ENCODE measurements at regions not wholly inside any gene's neighbourhood (a gene's known extent, or its start where the extent isn't known, plus 50 kb on each side); places are given as distances from the start of the nearest gene placed in this dataset.

DNA sequence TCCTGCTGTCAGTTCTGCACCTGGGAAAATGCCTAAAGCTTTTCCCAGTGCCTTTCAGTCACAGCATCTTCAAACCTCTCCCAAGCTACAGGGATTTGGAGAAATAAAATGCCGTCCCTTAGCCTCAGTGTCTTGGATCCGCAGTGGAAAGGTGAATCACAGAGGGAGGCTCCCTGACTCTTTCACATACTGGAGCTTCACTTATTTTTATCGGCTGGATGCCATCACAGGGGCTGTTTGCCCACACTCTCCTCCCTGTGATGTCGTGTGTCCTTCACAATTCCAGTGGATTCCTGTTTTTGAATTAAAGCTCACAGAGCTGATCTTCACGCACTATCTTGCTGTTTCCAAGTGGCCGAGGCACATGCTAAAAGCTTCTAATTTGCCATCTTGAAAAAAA lies 1303.1 kb upstream of the DDX18 start:
- H3K27me3 ChIP-seq (ENCODE audit: low read length): no peaks in the 10 kb centered on the region
- H3K9me3 ChIP-seq (ENCODE audit: insufficient read depth, low read length): no peaks in the 10 kb centered on the region
- H4K20me1 ChIP-seq (ENCODE audit: low read depth, low read length): no peaks in the 10 kb centered on the region
- TF ChIP-seq, protein P1, sequence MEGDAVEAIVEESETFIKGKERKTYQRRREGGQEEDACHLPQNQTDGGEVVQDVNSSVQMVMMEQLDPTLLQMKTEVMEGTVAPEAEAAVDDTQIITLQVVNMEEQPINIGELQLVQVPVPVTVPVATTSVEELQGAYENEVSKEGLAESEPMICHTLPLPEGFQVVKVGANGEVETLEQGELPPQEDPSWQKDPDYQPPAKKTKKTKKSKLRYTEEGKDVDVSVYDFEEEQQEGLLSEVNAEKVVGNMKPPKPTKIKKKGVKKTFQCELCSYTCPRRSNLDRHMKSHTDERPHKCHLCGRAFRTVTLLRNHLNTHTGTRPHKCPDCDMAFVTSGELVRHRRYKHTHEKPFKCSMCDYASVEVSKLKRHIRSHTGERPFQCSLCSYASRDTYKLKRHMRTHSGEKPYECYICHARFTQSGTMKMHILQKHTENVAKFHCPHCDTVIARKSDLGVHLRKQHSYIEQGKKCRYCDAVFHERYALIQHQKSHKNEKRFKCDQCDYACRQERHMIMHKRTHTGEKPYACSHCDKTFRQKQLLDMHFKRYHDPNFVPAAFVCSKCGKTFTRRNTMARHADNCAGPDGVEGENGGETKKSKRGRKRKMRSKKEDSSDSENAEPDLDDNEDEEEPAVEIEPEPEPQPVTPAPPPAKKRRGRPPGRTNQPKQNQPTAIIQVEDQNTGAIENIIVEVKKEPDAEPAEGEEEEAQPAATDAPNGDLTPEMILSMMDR (IDR thresholded peaks at IDR 0.05; ENCODE audit: insufficient read depth, low read length, poor library complexity, severe bottlenecking): no peak
- no peak for TF ChIP-seq EZH2phosphoT487 (conservative IDR thresholded peaks at IDR 0.05; ENCODE audit: low read length)
- no peak overlapping the region for H3K9ac ChIP-seq (ENCODE audit: low read length)
- no peaks in the 10 kb centered on the region for H3F3A ChIP-seq (ENCODE audit: insufficient read depth)
- no peaks in the 10 kb centered on the region for H3K36me3 ChIP-seq (ENCODE audit: low read length)
- no peaks in the 10 kb centered on the region for H3K9me2 ChIP-seq (replicated peaks; ENCODE audit: insufficient read depth, low read length)
- no peak overlapping the region for H3K27ac ChIP-seq (ENCODE audit: low read depth, low read length)
- H2AFZ ChIP-seq (ENCODE audit: low read depth, low read length, severe bottlenecking): no peak overlapping the region
- no peaks in the 10 kb centered on the region for H3K79me2 ChIP-seq (ENCODE audit: insufficient read depth, low read length)
- no peak overlapping the region for H3K4me2 ChIP-seq (ENCODE audit: low read depth, low read length, poor library complexity, severe bottlenecking)
- no peak overlapping the region for H3K4me3 ChIP-seq (ENCODE audit: insufficient read depth, low read length, poor library complexity, severe bottlenecking)

GRCh38 chr2:116513991-116514390 lies 1300.5 kb upstream of the DDX18 start:
- Histone ChIP-seq H3K9me2 (replicated peaks; ENCODE audit: insufficient read depth, low read length) (no peaks in the 10 kb centered on the region), H3K9me3 (ENCODE audit: insufficient read depth, low read length) (no peaks in the 10 kb centered on the region), H3K4me3 (ENCODE audit: insufficient read depth, low read length, poor library complexity, severe bottlenecking) (no peak overlapping the region), H3K9ac (ENCODE audit: low read length) (no peak overlapping the region), H4K20me1 (ENCODE audit: low read depth, low read length) (no peaks in the 10 kb centered on the region), H3K79me2 (ENCODE audit: insufficient read depth, low read length) (no peaks in the 10 kb centered on the region), H3K27ac (ENCODE audit: low read depth, low read length) (no peak overlapping the region), H3F3A (ENCODE audit: insufficient read depth) (no peaks in the 10 kb centered on the region), H3K27me3 (ENCODE audit: low read length) (no peaks in the 10 kb centered on the region), H3K36me3 (ENCODE audit: low read length) (no peaks in the 10 kb centered on the region), H2AFZ (ENCODE audit: low read depth, low read length, severe bottlenecking) (no peak overlapping the region), H3K4me2 (ENCODE audit: low read depth, low read length, poor library complexity, severe bottlenecking) (no peak overlapping the region)
- TF ChIP-seq, protein P1 (IDR thresholded peaks at IDR 0.05; ENCODE audit: insufficient read depth, low read length, poor library complexity, severe bottlenecking): no peak
- no peak for TF ChIP-seq EZH2phosphoT487 (conservative IDR thresholded peaks at IDR 0.05; ENCODE audit: low read length)

DNA sequence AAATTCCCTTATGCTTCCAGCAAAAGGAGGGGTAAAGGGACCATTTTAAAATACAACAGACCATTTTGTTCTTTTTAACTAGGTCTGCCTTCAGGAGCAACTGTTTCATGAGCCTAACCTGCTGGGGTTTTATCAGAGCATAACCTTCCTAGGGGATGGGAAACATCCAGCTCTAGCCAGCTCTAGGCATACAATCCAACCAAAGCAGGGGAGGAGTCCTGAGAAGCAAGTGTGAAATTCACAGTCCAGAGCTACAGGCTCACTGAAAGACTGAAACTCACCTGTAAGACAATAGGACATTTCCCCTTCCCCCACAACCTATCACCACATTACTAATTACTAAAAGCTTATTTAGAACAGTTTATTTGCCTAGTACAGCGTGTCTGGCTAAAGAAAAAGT lies 1296.6 kb upstream of the DDX18 start:
- H3K9ac ChIP-seq (ENCODE audit: low read length): no peak overlapping the region
- no peak overlapping the region for H2AFZ ChIP-seq (ENCODE audit: low read depth, low read length, severe bottlenecking)
- H3K9me3 ChIP-seq (ENCODE audit: insufficient read depth, low read length): no peaks in the 10 kb centered on the region
- H3K27me3 ChIP-seq (ENCODE audit: low read length): no peaks in the 10 kb centered on the region
- H3K36me3 ChIP-seq (ENCODE audit: low read length): no peaks in the 10 kb centered on the region
- no peak overlapping the region for H3K4me2 ChIP-seq (ENCODE audit: low read depth, low read length, poor library complexity, severe bottlenecking)
- no peak overlapping the region for H3K27ac ChIP-seq (ENCODE audit: low read depth, low read length)
- TF ChIP-seq, protein P1 (IDR thresholded peaks at IDR 0.05; ENCODE audit: insufficient read depth, low read length, poor library complexity, severe bottlenecking): no peak
- TF ChIP-seq EZH2phosphoT487 (conservative IDR thresholded peaks at IDR 0.05; ENCODE audit: low read length): no peak
- no peaks in the 10 kb centered on the region for H3K9me2 ChIP-seq (replicated peaks; ENCODE audit: insufficient read depth, low read length)
- H4K20me1 ChIP-seq (ENCODE audit: low read depth, low read length): no peaks in the 10 kb centered on the region
- no peaks in the 10 kb centered on the region for H3F3A ChIP-seq (ENCODE audit: insufficient read depth)
- H3K4me3 ChIP-seq (ENCODE audit: insufficient read depth, low read length, poor library complexity, severe bottlenecking): no peak overlapping the region
- no peaks in the 10 kb centered on the region for H3K79me2 ChIP-seq (ENCODE audit: insufficient read depth, low read length)
